ENCODE measurements at regions not wholly inside any gene's neighbourhood (a gene's known extent, or its start where the extent isn't known, plus 50 kb on each side); places are given as distances from the start of the nearest gene placed in this dataset.
"Not testable (repeated sequence)": the region's sequence is repeated elsewhere in the genome, so short reads cannot be mapped to it uniquely, and the experiment has no call there.

DNA sequence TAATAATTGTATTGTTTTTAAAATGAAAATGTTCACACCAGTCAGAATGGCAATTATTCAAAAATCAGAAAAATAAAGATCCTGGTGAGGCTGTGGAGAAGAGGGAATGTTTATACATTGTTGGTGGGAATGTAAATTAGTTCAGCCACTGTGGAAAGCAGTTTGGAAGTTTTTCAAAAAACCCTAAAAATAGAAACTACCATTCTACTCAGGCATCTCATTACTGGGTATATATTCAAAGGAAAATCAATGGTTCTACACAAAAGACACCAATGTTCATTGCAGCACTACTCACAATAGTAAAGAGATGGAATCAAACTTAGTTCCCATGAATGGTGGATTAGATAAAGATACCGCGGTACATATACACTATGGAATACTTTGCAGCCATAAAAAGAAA lies 461.5 kb upstream of the ADGRB3 start:
- no peak for ATAC-seq
- H3K4me1 Mint-ChIP-seq (ENCODE audit: low read depth), result no peaks in the 10 kb centered on the region
- ChIA-PET POLR2A (no interaction called here), CTCF (no interaction called here)
- peaks cover 10% of the 10 kb centered on the region for H3K9me3 Mint-ChIP-seq (ENCODE audit: insufficient read depth)
- DNase-seq, result no peak
- no peaks in the 10 kb centered on the region for H3K36me3 Mint-ChIP-seq (ENCODE audit: low read depth)
- H3K27ac Mint-ChIP-seq, result no peak overlapping the region
- H3K27me3 Mint-ChIP-seq (ENCODE audit: low read depth), result no peaks in the 10 kb centered on the region
- no peak overlapping the region for H3K4me3 Mint-ChIP-seq

DNA sequence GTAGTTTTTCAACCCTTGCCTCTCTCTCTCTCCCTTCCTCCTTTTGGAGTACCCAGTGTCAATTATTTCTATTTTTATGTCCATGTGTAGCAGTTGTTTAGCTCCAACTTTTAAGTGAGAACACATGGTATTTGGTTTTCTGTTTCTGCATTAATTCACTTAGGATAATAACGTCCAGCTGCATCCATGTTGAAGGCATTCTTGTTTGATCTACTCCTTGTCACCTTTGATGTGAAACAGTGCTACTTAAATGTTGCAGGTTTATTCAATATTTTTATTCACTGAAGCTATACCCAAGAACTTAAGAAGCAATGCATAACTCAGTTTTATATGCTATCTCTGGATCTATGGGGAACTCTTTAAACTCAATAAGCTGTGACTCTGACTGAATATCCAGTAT lies 465.2 kb upstream of the ADGRB3 start:
- Mint-ChIP-seq H3K27me3 (ENCODE audit: low read depth) (no peaks in the 10 kb centered on the region), H3K27ac (no peak overlapping the region), H3K36me3 (ENCODE audit: low read depth) (no peaks in the 10 kb centered on the region), H3K9me3 (ENCODE audit: insufficient read depth) (peaks cover 10% of the 10 kb centered on the region), H3K4me3 (no peak overlapping the region), H3K4me1 (ENCODE audit: low read depth) (no peaks in the 10 kb centered on the region)
- DNase-seq, result no peak
- CTCF ChIA-PET, result no interaction called here
- no peak for ATAC-seq
- POLR2A ChIA-PET, result no interaction called here

DNA sequence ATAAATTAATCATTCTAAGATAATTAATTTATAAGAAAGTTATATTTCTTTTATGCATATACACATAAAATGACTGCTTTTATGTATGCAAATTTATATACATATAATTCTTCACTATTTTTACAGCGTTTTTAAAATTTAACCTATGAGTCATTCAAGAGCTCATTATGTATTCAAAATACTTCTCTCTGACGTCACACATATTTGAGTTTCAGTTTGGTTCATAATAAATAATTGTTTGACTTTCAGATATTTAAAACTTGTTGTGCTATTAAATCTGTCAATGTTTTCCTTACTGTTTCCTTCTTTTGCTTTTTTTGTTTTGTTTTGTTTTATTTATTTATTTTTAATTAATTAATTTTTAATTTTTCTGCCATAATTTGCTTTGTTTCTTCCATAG lies 467.5 kb upstream of the ADGRB3 start:
- Mint-ChIP-seq H3K27me3 (ENCODE audit: low read depth) (no peaks in the 10 kb centered on the region), H3K4me3 (no peak overlapping the region), H3K36me3 (ENCODE audit: low read depth) (no peaks in the 10 kb centered on the region), H3K4me1 (ENCODE audit: low read depth) (no peaks in the 10 kb centered on the region), H3K27ac (no peak overlapping the region), H3K9me3 (ENCODE audit: insufficient read depth) (peaks cover 9% of the 10 kb centered on the region)
- DNase-seq, result no peak
- CTCF ChIA-PET, result no interaction called here
- POLR2A ChIA-PET, result no interaction called here
- ATAC-seq, result no peak

DNA sequence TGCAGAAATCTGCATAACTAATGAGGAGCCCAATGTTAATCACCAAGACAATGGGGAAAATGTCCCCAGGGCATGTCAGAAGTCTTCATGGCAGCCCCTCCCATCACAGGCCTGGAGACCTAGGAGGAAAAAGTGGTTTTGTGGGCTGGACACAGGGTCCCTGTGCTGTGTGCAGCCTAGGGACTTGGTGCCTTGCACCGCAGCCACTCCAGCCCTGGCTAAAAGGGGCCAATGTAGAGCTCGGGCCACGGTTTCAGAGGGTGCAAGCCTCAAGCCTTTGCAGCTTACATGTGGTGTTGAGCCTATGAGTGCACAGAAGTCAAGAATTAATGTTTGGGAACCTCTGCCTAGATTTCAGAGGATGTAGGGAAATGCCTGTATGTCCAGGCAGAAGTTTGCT lies 474.3 kb upstream of the ADGRB3 start:
- POLR2A ChIA-PET; H3K4me3 Mint-ChIP-seq; CTCF ChIA-PET; H3K27me3 Mint-ChIP-seq (ENCODE audit: low read depth); H3K36me3 Mint-ChIP-seq (ENCODE audit: low read depth); H3K9me3 Mint-ChIP-seq (ENCODE audit: insufficient read depth); DNase-seq; H3K27ac Mint-ChIP-seq; ATAC-seq; H3K4me1 Mint-ChIP-seq (ENCODE audit: low read depth): not testable (repeated sequence)

DNA sequence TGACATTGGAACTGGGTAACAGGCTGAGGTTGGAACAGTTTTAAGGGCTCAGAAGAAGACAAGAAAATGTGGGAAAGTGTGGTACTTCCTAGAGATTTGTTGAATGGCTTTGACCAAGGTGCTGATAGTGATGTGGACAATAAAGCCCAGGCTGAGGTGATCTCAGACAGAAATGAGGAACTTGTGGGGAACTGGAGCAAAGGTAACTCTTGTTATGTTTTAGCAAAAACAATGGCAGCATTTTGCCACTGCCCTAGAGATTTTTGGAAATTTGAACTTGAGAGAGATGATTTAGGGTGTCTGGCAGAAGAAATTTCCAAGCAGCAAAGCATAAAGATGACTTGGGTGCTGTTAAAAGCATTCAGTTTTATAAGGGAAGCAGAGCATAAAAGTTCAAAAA lies 474.7 kb upstream of the ADGRB3 start:
- POLR2A ChIA-PET, result no interaction called here
- Mint-ChIP-seq H3K36me3 (ENCODE audit: low read depth) (no peaks in the 10 kb centered on the region), H3K4me3 (no peak overlapping the region), H3K4me1 (ENCODE audit: low read depth) (no peaks in the 10 kb centered on the region), H3K27me3 (ENCODE audit: low read depth) (no peaks in the 10 kb centered on the region), H3K27ac (no peak overlapping the region), H3K9me3 (ENCODE audit: insufficient read depth) (peaks cover 4% of the 10 kb centered on the region)
- CTCF ChIA-PET, result no interaction called here
- no peak for ATAC-seq
- no peak for DNase-seq

DNA sequence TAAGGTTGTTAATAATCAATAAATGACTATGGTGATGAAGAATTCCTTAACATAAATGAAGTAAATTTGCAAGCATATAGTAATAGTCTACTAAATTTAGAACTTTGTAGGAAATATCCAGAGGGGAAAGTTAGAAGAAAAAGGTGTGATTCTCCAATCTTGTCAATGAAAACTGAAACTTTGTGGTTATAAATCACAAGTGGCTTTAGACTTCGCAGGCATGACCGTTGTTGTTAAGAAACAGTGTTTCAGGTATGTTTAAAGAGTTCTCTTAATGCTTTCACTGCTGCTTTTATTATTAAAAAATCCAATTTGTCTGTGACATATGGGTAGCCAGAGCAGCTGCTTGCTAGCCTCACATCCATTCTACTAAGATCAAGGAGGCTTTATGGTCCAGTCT lies 475.6 kb upstream of the ADGRB3 start:
- H3K4me1 Mint-ChIP-seq (ENCODE audit: low read depth), result no peaks in the 10 kb centered on the region
- H3K27ac Mint-ChIP-seq, result no peak overlapping the region
- ATAC-seq (no peak), DNase-seq (no peak)
- peaks cover 4% of the 10 kb centered on the region for H3K9me3 Mint-ChIP-seq (ENCODE audit: insufficient read depth)
- ChIA-PET CTCF (no interaction called here), POLR2A (no interaction called here)
- no peaks in the 10 kb centered on the region for H3K36me3 Mint-ChIP-seq (ENCODE audit: low read depth)
- no peaks in the 10 kb centered on the region for H3K27me3 Mint-ChIP-seq (ENCODE audit: low read depth)
- H3K4me3 Mint-ChIP-seq, result no peak overlapping the region

DNA sequence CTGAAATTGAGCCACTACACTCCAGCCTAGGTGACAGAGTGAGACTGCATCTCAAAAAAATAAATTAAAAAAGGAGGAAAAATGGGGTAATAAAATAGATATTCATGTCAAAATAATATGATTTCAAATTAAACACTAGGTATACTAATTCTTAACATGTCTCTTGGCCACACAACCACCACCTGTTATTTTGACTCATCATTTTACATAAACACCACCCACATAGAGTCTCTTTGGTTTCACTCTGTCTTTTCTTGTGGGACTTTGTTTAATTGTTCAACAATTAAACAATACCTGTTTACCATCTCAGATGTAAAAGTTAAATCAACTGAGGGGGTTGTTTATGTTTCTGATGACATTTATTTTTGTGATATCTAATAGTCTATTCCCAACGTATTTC lies 476.8 kb upstream of the ADGRB3 start:
- DNase-seq (no peak), ATAC-seq (no peak)
- Mint-ChIP-seq H3K9me3 (ENCODE audit: insufficient read depth) (peaks cover 4% of the 10 kb centered on the region), H3K4me1 (ENCODE audit: low read depth) (no peaks in the 10 kb centered on the region), H3K36me3 (ENCODE audit: low read depth) (no peaks in the 10 kb centered on the region), H3K27ac (no peak overlapping the region), H3K27me3 (ENCODE audit: low read depth) (no peaks in the 10 kb centered on the region), H3K4me3 (no peak overlapping the region)
- CTCF ChIA-PET, result no interaction called here
- POLR2A ChIA-PET, result no interaction called here

DNA sequence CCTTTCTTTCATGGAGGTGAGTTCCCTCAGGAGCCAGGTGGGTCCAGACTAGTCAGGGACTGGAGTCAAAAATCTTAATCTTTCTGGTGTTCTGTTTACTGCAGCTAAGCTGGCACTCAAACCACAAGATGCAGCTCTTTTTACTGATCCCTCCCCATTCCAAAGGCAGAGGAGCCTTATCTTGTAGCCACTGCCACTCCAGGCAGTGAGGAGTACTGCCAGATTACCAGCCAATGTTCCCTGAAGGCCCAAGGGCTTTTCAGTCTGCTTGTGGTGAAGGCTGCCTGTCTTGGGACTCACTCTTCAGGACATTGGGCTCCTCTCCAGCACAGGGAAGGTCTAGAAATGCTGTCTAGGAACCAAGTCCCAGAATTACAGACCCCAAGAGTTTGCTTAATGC lies 490.4 kb upstream of the ADGRB3 start:
- Mint-ChIP-seq H3K9me3 (ENCODE audit: insufficient read depth) (peaks cover 25% of the 10 kb centered on the region), H3K4me1 (ENCODE audit: low read depth) (no peaks in the 10 kb centered on the region), H3K27me3 (ENCODE audit: low read depth) (no peaks in the 10 kb centered on the region), H3K4me3 (no peak overlapping the region), H3K27ac (no peak overlapping the region), H3K36me3 (ENCODE audit: low read depth) (no peaks in the 10 kb centered on the region)
- ChIA-PET CTCF (no interaction called here), POLR2A (no interaction called here)
- ATAC-seq, result no peak
- DNase-seq, result no peak

DNA sequence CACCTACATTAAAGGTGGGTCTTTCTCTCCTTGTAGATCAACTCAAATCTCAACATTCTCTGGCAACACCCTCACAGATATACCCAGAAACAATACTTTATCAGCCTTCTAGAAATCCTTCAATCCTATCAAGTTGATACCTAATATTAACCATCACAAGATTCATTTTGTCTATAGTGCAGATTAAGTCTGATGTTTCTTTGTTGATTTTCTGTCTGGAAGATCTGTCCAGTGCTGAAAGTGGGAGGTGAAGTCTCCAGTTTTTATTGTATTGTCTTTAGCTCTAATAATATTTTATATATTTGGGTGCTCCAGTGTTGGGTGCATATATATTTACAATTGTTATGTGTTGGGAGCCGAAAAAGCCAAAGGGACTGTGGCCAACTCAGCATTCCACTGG lies 493.9 kb upstream of the ADGRB3 start:
- ATAC-seq, result no peak
- H3K4me1 Mint-ChIP-seq (ENCODE audit: low read depth), result no peaks in the 10 kb centered on the region
- no peaks in the 10 kb centered on the region for H3K36me3 Mint-ChIP-seq (ENCODE audit: low read depth)
- no peaks in the 10 kb centered on the region for H3K27me3 Mint-ChIP-seq (ENCODE audit: low read depth)
- POLR2A ChIA-PET, result no interaction called here
- H3K9me3 Mint-ChIP-seq (ENCODE audit: insufficient read depth), result peaks cover 19% of the 10 kb centered on the region
- CTCF ChIA-PET, result no interaction called here
- H3K27ac Mint-ChIP-seq, result no peak overlapping the region
- DNase-seq, result no peak
- no peak overlapping the region for H3K4me3 Mint-ChIP-seq

DNA sequence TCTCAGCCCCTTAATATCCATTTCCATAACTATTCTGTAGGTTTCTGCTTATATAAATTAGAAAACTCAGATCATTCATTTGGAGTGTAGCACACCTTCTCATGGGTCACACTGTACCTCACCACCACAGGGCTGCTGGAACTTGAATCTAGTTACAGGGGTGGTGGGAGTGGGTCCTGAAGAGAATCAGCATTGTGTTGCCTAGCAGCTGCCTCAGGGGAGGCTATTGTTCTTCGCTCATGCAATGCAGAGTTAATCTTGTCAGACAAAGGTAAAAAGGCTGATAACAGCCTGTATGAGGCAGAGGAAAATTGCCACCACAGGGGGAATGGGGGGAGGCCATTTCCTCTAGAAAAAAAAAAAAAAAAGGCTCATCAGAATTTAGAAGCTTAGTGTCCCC lies 496.0 kb upstream of the ADGRB3 start:
- CTCF ChIA-PET, result no interaction called here
- H3K4me1 Mint-ChIP-seq (ENCODE audit: low read depth), result no peaks in the 10 kb centered on the region

DNA sequence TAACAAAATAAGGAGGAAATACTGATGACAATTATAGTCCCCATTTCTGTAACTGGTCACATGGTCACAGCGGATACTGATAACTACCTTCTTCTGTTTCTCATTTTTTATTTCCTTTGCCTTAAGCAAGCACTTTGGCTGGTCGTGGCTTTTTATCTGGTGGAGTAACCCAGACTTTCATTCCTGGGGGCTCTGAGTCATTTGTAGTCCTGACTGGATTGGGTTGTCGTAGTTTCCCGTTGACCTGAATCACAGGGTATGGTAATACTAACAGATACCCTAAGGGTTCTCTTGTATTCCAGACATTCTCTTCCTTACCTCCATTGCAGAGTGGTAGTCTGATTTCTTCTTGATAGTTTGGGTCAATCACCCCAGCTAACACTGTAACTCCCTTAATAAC lies 500.3 kb upstream of the ADGRB3 start:
- DNase-seq, result no peak
- ATAC-seq, result no peak
- H3K9me3 Mint-ChIP-seq (ENCODE audit: insufficient read depth), result peaks cover 11% of the 10 kb centered on the region
- H3K4me1 Mint-ChIP-seq (ENCODE audit: low read depth), result no peaks in the 10 kb centered on the region
- H3K27ac Mint-ChIP-seq, result no peak overlapping the region
- no peaks in the 10 kb centered on the region for H3K27me3 Mint-ChIP-seq (ENCODE audit: low read depth)
- ChIA-PET POLR2A (no interaction called here), CTCF (no interaction called here)
- H3K36me3 Mint-ChIP-seq (ENCODE audit: low read depth), result no peaks in the 10 kb centered on the region
- H3K4me3 Mint-ChIP-seq, result no peak overlapping the region

More for the DNA sequence above, 496.0 kb upstream of the ADGRB3 start:
- POLR2A ChIA-PET, result no interaction called here
- DNase-seq (no peak), ATAC-seq (no peak)
- H3K27me3 Mint-ChIP-seq (ENCODE audit: low read depth), result no peaks in the 10 kb centered on the region
- no peak overlapping the region for H3K27ac Mint-ChIP-seq
- peaks cover 18% of the 10 kb centered on the region for H3K9me3 Mint-ChIP-seq (ENCODE audit: insufficient read depth)
- no peak overlapping the region for H3K4me3 Mint-ChIP-seq
- no peaks in the 10 kb centered on the region for H3K36me3 Mint-ChIP-seq (ENCODE audit: low read depth)

DNA sequence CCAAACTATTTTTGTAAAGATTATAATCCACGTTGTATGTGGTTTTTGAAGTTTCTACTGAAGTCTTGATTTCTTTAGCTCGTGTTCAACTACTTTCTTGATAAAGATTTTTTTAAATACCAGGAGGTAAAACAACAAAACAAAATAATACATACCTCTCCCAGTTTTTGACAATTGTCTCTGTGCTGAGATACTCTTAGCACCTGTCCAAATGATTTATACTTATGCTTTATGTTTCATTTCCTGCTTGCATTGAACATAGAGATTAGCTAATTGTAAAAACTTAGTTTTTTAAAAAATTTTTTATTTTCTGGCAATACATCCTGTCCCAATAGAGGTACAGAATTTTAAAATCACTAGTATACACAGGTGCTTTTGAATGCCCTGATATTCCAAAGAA lies 506.9 kb upstream of the ADGRB3 start:
- Mint-ChIP-seq H3K4me1 (ENCODE audit: low read depth) (no peaks in the 10 kb centered on the region), H3K27me3 (ENCODE audit: low read depth) (no peaks in the 10 kb centered on the region), H3K27ac (no peak overlapping the region), H3K9me3 (ENCODE audit: insufficient read depth) (peaks cover 7% of the 10 kb centered on the region), H3K4me3 (no peak overlapping the region), H3K36me3 (ENCODE audit: low read depth) (no peaks in the 10 kb centered on the region)
- ATAC-seq, result no peak
- DNase-seq, result no peak
- POLR2A ChIA-PET, result no interaction called here
- CTCF ChIA-PET, result no interaction called here

DNA sequence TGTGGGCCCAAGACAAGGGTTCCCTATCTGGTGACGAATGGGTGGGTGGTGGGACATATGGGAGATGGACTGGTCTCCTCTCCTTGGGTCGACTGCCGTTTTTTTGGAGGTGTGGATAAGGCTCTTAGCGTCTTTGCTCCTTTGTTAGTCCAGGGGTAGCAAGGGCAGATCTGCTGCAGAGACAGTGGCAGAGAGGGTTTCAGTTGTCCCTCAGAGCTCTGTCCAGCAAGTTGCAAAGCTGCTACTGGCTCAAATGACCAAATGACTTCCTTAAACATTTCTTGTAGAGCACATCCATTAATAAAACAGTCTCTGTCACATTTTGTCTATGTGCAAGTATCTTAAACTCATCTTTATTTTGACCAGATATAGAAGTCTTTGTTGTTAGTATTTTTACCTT lies 508.0 kb upstream of the ADGRB3 start:
- H3K4me1 Mint-ChIP-seq (ENCODE audit: low read depth), result no peaks in the 10 kb centered on the region
- no peaks in the 10 kb centered on the region for H3K27me3 Mint-ChIP-seq (ENCODE audit: low read depth)
- no peak overlapping the region for H3K4me3 Mint-ChIP-seq
- no peak for ATAC-seq
- ChIA-PET CTCF (no interaction called here), POLR2A (no interaction called here)
- no peak overlapping the region for H3K27ac Mint-ChIP-seq
- no peak for DNase-seq
- no peaks in the 10 kb centered on the region for H3K36me3 Mint-ChIP-seq (ENCODE audit: low read depth)
- peaks cover 12% of the 10 kb centered on the region for H3K9me3 Mint-ChIP-seq (ENCODE audit: insufficient read depth)
